GM23338 (cell line): ENCODE measurements at regions not wholly inside any gene's neighbourhood (a gene's known extent, or its start where the extent isn't known, plus 50 kb on each side); places are given as distances from the start of the nearest gene placed in this dataset.

Experiments used
- CREB1 ChIP-seq: fragments of 250-450 bp; sonication (Bioruptor Pico); IDR thresholded peaks from 2 replicates; pipeline ENCODE4 v1.5.0; 2020; ENCODE audit warnings: low read depth, mild to moderate bottlenecking, moderate library complexity
- ETS1 ChIP-seq: IDR thresholded peaks from 2 replicates; pipeline ENCODE4 v1.6.1; 2016; ENCODE audit warnings: antibody characterized with exemption
- EZH2 ChIP-seq: fragments of 200-600 bp; sonication (generic); IDR thresholded peaks from one replicate; pipeline ENCODE4 v1.8.0; 2017; ENCODE audit warnings: antibody characterized with exemption, mild to moderate bottlenecking, low read depth; ENCODE audit not compliant: unreplicated experiment
- EZH2phosphoT487 ChIP-seq: fragments of 200-600 bp; sonication (generic); IDR thresholded peaks from one replicate; pipeline ENCODE4 v1.8.1; 2018; ENCODE audit warnings: antibody characterized with exemption; ENCODE audit not compliant: unreplicated experiment
- JUNB ChIP-seq: IDR thresholded peaks from one replicate; pipeline ENCODE4 v1.6.1; 2016; ENCODE audit warnings: antibody characterized with exemption; ENCODE audit not compliant: unreplicated experiment
- POLR2AphosphoS5 ChIP-seq: IDR thresholded peaks from 2 replicates; pipeline ENCODE4 v1.6.1; 2016; ENCODE audit warnings: antibody characterized with exemption, low read depth
- STAT1 ChIP-seq: IDR thresholded peaks from one replicate; pipeline ENCODE4 v1.6.1; 2016; ENCODE audit warnings: antibody characterized with exemption; ENCODE audit not compliant: unreplicated experiment
- ZNF114 ChIP-seq: fragments of 250-450 bp; sonication (Bioruptor Pico); IDR thresholded peaks from 2 replicates; pipeline ENCODE4 v1.5.0; 2020; ENCODE audit warnings: mild to moderate bottlenecking, moderate library complexity
- ZNF331 ChIP-seq: fragments of 250-450 bp; sonication (Bioruptor Pico); IDR thresholded peaks from 2 replicates; pipeline ENCODE4 v1.5.0; 2020; ENCODE audit warnings: low read depth, mild to moderate bottlenecking, moderate library complexity
- TF ChIP-seq, protein P1 (sequence below), 2 experiments: fragments of 200-600 bp in 1 of 2; sonication (generic) in 1 of 2; conservative IDR thresholded peaks; 2 replicates each; pipeline versions ENCODE4 v1.5.1 to v1.6.1; 2016 to 2017; ENCODE audit warnings: antibody characterized with exemption in 2 of 2, low read depth in 2 of 2, mild to moderate bottlenecking in 2 of 2, moderate library complexity in 1 of 2
- TF ChIP-seq, protein P2 (sequence below): IDR thresholded peaks from one replicate; pipeline ENCODE4 v1.6.1; 2018; ENCODE audit warnings: antibody characterized with exemption; ENCODE audit not compliant: unreplicated experiment
- TF ChIP-seq, protein P3 (sequence below): fragments of 250-450 bp; sonication (Bioruptor Pico); IDR thresholded peaks from 2 replicates; pipeline ENCODE4 v1.5.0; 2020; ENCODE audit warnings: mild to moderate bottlenecking, moderate library complexity

DNA sequence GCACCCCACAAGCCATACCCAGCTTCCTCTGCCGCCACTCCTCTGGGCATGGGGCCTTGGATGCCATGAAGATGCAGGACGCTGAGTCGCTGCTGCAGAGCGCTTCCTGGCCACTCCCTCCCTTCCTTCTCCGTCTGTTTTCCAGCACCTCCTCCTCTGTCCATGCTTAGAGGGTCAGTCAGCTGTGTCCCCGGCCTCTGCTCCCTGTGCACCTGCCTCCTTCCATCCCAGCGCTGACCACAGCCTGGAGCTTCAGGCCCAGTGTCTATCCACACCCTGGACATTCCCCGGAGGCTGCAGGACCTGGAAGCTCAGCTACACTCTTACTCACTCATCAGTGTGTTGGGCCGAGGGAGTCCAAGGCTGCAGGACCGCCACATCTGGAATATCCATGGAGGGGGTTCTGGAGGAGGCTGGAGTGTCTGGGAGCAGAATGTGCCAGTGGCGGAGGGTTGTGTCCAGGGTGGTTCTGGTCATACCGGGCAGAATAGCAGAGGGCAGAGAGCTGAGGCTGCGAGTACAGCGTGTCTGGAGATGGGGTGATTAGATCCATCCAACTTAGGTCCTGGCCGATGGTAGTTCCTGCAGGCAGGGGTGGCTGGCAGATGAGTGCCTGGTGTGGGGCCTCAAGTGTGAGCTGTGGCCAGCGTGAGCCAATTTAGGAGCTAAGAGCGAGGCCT is 58.6 kb upstream of the ADRA2C start:
- TF ChIP-seq, protein P1, sequence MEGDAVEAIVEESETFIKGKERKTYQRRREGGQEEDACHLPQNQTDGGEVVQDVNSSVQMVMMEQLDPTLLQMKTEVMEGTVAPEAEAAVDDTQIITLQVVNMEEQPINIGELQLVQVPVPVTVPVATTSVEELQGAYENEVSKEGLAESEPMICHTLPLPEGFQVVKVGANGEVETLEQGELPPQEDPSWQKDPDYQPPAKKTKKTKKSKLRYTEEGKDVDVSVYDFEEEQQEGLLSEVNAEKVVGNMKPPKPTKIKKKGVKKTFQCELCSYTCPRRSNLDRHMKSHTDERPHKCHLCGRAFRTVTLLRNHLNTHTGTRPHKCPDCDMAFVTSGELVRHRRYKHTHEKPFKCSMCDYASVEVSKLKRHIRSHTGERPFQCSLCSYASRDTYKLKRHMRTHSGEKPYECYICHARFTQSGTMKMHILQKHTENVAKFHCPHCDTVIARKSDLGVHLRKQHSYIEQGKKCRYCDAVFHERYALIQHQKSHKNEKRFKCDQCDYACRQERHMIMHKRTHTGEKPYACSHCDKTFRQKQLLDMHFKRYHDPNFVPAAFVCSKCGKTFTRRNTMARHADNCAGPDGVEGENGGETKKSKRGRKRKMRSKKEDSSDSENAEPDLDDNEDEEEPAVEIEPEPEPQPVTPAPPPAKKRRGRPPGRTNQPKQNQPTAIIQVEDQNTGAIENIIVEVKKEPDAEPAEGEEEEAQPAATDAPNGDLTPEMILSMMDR (conservative IDR thresholded peaks at IDR 0.05; ENCODE audit: low read depth in 2 of 2): no peak
- TF ChIP-seq POLR2AphosphoS5 (no peak), EZH2phosphoT487 (no peak), CREB1 (CRISPR knock-in tag) (no peak), EZH2 (no peak), STAT1 (no peak), JUNB (no peak), ETS1 (no peak), ZNF331 (no peak), ZNF114 (no peak)
- TF ChIP-seq, protein P2, sequence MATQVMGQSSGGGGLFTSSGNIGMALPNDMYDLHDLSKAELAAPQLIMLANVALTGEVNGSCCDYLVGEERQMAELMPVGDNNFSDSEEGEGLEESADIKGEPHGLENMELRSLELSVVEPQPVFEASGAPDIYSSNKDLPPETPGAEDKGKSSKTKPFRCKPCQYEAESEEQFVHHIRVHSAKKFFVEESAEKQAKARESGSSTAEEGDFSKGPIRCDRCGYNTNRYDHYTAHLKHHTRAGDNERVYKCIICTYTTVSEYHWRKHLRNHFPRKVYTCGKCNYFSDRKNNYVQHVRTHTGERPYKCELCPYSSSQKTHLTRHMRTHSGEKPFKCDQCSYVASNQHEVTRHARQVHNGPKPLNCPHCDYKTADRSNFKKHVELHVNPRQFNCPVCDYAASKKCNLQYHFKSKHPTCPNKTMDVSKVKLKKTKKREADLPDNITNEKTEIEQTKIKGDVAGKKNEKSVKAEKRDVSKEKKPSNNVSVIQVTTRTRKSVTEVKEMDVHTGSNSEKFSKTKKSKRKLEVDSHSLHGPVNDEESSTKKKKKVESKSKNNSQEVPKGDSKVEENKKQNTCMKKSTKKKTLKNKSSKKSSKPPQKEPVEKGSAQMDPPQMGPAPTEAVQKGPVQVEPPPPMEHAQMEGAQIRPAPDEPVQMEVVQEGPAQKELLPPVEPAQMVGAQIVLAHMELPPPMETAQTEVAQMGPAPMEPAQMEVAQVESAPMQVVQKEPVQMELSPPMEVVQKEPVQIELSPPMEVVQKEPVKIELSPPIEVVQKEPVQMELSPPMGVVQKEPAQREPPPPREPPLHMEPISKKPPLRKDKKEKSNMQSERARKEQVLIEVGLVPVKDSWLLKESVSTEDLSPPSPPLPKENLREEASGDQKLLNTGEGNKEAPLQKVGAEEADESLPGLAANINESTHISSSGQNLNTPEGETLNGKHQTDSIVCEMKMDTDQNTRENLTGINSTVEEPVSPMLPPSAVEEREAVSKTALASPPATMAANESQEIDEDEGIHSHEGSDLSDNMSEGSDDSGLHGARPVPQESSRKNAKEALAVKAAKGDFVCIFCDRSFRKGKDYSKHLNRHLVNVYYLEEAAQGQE: no peak
- TF ChIP-seq, protein P3, sequence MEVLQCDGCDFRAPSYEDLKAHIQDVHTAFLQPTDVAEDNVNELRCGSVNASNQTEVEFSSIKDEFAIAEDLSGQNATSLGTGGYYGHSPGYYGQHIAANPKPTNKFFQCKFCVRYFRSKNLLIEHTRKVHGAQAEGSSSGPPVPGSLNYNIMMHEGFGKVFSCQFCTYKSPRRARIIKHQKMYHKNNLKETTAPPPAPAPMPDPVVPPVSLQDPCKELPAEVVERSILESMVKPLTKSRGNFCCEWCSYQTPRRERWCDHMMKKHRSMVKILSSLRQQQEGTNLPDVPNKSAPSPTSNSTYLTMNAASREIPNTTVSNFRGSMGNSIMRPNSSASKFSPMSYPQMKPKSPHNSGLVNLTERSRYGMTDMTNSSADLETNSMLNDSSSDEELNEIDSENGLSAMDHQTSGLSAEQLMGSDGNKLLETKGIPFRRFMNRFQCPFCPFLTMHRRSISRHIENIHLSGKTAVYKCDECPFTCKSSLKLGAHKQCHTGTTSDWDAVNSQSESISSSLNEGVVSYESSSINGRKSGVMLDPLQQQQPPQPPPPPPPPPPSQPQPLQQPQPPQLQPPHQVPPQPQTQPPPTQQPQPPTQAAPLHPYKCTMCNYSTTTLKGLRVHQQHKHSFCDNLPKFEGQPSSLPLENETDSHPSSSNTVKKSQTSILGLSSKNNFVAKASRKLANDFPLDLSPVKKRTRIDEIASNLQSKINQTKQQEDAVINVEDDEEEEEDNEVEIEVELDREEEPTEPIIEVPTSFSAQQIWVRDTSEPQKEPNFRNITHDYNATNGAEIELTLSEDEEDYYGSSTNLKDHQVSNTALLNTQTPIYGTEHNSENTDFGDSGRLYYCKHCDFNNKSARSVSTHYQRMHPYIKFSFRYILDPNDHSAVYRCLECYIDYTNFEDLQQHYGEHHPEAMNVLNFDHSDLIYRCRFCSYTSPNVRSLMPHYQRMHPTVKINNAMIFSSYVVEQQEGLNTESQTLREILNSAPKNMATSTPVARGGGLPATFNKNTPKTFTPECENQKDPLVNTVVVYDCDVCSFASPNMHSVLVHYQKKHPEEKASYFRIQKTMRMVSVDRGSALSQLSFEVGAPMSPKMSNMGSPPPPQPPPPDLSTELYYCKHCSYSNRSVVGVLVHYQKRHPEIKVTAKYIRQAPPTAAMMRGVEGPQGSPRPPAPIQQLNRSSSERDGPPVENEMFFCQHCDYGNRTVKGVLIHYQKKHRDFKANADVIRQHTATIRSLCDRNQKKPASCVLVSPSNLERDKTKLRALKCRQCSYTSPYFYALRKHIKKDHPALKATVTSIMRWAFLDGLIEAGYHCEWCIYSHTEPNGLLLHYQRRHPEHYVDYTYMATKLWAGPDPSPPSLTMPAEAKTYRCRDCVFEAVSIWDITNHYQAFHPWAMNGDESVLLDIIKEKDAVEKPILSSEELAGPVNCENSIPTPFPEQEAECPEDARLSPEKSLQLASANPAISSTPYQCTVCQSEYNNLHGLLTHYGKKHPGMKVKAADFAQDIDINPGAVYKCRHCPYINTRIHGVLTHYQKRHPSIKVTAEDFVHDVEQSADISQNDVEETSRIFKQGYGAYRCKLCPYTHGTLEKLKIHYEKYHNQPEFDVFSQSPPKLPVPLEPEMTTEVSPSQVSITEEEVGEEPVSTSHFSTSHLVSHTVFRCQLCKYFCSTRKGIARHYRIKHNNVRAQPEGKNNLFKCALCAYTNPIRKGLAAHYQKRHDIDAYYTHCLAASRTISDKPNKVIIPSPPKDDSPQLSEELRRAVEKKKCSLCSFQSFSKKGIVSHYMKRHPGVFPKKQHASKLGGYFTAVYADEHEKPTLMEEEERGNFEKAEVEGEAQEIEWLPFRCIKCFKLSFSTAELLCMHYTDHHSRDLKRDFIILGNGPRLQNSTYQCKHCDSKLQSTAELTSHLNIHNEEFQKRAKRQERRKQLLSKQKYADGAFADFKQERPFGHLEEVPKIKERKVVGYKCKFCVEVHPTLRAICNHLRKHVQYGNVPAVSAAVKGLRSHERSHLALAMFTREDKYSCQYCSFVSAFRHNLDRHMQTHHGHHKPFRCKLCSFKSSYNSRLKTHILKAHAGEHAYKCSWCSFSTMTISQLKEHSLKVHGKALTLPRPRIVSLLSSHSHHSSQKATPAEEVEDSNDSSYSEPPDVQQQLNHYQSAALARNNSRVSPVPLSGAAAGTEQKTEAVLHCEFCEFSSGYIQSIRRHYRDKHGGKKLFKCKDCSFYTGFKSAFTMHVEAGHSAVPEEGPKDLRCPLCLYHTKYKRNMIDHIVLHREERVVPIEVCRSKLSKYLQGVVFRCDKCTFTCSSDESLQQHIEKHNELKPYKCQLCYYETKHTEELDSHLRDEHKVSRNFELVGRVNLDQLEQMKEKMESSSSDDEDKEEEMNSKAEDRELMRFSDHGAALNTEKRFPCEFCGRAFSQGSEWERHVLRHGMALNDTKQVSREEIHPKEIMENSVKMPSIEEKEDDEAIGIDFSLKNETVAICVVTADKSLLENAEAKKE (CRISPR knock-in tag): no peak
